ENCODE measurements at regions not wholly inside any gene's neighbourhood (a gene's known extent, or its start where the extent isn't known, plus 50 kb on each side); places are given as distances from the start of the nearest gene placed in this dataset.

GRCh38 chr11:95426823-95427462 is 195.9 kb upstream of the SESN3 start:
- TF ChIP-seq CTCF (conservative IDR thresholded peaks at IDR 0.05; ENCODE audit: low read depth, low read length), result no peak
- TF ChIP-seq EZH2 (IDR thresholded peaks at IDR 0.05; ENCODE audit: borderline replicate concordance, low read depth, low read length, poor library complexity, severe bottlenecking), result no peak

Data from A673 (cell line).